DMS153 (cell line): ENCODE measurements at regions not wholly inside any gene's neighbourhood (a gene's known extent, or its start where the extent isn't known, plus 50 kb on each side); places are given as distances from the start of the nearest gene placed in this dataset.

Experiments used
- DNase-seq: peaks from one replicate; lab custom pipeline; 2025; lab: John Stamatoyannopoulos, UW

DNA sequence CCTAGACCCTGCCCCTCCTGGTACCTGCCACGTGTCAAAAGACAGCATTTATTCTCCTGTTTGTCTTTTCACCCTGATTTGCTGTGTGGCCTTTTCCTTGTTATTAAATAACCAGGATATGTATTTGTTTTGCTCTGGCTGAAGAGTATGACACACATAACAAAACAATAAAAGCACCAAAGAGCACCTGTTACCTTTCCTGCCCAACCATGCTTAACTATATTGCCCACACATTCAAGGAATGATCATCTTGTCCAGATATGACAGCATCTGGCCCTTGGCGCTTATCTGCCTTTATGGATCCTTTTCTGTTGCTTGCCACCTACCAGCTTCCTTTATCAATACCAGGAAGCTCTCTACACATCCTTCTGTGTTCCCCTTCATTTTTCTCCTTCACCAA lies 357.7 kb downstream of the FGFR2 start:
- peak; percentile 39 for DNase-seq

DNA sequence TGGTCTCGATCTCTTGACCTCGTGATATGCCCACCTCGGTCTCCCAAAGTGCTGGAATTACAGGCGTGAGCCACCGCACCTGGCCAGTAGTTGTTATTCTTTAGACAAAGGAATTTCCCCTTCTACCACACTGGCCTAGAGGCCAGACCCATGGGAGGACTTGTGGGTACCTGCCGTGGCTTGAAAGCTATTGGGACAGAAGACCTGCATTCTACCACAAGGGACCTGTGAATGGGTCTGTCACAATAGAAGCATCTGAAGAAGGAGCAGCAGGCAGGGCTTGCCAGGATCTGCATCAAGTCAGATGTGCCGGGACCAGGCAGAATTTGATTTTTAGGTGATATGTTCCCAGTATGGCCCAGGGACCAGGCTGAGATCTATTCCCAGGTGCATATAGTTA lies 356.9 kb downstream of the FGFR2 start:
- DNase-seq = no peak

DNA sequence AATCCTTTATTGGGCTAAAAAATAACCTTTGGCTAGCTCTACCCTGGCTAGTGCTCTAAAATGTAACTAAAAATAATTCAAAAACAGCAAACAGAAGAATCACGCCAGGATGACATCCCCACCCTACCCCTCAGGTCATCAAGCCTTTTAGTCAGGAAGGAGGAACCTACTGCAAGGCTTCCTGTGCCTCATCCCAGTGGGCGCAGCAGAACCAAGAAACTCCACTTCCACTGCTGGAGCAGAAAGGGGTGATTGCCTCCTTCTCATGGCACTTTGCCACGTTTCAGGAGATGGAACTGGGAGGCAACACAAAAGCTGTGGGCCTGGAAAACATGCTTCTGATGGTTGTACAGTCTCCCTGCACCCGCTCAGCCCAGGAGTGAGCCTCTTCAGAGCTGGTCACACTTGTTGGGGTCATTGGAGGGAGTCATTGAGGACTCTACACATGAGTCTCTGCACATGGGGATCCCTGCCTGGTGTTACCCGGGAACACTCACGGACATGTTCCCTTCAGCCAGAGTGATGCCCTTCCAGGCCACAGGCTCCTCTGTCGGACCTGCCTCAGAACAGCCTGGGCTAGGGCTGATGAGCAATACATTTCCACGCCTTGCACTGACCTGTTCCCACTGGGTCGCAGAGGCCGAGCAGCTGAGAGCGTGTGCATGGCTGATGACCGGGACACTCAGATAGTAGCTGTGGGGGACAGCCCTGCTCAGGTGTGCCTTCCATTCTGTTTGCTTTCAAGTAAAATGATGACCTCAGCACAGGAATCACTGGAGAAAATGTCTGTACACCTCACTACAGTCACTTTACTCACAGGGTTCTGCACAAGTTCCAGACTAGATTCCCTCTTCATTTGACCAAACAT lies 355.3 kb downstream of the FGFR2 start:
- no peak for DNase-seq

DNA sequence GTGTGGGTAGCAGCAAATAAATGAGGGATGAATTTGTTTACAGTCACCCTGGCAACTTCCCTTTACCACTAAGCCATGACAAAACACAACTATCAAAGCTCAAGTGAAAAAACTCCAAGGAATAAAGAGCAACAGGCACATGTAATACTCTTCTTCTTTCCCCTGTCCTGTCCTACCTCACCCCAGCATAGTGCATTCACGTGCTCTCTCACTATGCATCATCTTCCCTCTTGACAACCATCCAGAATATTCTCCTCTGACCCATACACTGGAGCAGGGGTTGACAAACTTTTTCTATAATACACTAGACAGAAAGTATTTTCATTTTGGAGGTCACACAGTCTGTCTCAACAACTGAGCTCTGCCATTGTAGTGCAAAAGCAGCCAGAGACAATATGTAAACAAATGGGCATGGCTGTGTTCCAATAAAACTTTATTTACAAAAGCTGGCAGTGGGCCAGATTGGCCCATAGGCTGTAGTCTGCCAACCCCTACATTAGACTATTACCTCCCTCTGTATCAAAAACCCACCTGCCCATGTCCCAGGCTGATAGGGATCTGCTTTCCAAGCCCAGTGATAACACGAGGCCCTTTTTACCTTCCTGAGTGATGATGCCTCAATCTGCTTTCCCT lies 354.5 kb downstream of the FGFR2 start:
- peak; percentile 3 for DNase-seq

DNA sequence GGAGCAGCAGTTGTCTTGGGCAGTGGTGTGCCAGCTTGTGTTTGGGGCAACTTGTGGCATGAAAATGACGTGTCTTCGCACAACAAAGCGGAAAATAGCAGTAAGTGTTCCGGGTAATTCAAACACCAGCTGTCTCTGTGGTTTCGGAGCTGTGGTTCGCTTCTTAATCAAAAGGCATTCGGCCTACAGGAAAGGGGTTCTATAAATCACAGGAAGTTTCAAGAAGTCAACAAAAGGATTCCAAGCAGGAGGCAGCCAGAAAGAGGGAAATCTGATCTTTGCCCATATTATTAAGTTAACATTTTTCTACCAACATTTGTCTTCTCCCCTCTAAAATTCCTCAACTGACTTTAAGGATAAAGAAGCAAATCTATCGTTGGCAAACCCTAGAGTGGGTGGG lies 353.4 kb downstream of the FGFR2 start:
- DNase-seq = peak; percentile 13

DNA sequence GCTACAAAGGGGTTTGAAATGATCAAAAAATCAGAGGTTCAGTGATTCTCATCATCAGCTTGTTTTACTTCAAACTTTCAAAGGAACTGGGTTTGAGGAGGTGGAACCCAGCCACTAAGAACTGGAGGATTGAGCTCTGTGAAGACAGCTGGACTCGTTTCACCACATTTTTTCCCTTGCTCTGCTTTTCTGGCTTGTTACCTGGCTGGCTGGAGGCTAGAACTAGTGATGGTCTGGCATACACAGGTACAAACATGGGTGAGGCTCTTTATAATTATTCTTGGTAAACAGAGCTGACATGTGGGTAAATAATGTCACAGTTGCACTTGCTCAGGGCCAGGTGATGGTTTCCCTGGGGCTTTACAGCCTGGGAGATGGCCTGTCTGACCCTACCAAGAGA lies 352.5 kb downstream of the FGFR2 start:
- DNase-seq = peak; percentile 86

DNA sequence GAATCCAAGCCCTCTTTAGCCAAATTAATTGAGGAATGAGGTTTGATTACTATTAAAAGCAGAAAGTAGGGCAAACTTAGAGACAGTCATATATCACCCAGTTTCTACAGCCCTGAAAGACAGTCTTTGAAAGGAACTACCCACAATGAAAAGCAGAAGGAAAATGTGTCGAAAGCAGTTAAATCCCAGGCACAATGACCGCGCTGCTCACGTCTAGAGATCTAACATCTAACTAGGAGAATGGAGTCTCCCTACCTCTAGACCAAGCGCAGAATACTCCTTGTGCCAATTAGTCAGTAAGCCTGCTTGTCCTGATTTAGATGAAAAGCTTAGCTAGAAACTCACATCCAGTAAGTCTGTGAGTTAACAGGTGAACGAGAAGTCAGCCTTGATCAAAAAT lies 350.0 kb downstream of the FGFR2 start:
- no peak for DNase-seq

DNA sequence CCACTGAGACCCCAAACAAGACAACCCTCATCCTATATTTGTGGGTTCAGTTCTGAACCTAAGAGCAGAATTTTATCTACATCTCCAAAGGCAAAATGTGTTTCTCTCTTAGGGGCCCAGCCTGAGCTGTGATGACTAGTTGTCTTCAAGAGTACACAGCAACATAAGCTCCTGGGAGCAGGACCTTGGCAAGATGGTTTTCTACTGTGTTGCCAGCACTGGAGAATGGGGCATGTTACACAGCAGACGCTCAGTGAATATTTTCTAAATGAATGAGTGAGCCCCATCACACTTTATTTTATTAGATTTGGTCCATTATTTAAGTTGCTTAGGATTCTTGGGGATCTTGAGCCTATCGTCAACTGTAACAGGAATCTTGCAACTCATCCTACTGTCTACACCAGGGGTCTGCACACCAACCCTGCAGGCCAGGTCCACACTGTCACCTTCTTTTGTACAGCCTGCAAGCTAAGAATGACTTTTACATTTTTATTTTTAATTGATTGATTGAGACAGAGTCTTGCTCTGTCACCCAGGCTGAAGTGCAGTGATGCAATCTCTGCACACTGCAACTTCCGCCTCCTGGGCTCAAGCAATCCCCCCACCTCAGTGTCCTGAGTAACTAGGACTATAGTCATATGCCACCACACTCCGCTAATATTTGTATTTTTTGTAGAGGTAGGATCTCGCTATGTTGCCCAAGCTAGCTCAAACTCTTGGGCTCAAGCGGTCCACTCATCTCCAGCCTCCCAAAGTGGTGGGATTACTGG lies 347.1 kb downstream of the FGFR2 start:
- DNase-seq = no peak

DNA sequence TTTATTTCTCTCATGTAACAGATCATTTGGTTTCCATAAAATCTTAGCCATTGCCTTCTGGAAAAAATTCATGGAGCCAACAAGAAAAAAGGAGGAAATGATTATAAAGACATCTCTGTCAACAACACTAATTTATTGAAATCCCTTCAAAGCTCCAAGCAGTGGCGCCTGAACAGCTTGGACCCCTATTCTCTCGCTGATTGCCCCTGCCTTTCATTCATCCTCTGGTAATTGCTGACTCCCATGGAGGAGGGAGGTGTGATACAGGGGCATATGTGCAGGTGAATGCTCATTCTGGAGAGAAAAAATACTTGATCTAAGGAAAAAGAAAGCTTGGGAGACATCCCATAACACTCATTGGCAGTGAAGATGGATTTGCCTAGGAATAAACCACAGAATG lies 345.5 kb downstream of the FGFR2 start:
- no peak for DNase-seq

DNA sequence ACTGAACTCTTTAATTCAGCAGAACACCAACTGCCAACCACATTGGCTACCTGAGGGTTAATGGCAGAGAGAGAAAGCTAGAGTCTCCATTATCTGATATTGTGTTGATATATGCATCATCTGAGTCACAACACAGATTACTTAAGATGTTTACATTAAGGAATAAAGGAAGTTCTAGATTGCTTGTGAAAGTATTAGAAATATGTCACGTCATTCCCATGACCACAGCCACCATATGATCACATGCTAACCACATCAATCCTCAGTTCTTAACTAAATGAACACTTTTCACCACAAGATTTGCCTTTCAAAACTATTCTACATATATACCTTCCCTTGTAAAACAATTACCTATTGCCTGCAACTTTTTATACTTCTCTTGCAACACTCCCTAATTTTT lies 337.9 kb downstream of the FGFR2 start:
- DNase-seq = no peak

DNA sequence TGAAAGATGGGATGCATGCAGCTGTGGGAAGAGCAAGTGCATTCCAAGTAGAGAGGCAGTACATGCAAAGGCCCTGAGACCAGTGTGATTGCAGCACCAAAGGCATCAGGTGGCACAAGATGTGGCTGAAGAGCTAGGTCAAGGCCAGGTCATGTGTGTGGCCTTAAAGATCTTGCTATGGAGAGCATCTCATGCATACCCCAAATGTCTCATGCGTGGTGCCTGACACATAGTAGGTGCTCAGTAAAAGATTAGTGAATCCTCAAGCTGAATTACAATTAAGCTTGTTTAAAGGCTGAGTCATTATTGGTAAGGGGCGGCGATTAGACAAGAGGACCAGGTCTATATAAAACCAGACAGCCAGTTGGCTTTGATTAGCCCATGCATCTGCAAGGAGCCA lies 336.6 kb downstream of the FGFR2 start:
- no peak for DNase-seq

DNA sequence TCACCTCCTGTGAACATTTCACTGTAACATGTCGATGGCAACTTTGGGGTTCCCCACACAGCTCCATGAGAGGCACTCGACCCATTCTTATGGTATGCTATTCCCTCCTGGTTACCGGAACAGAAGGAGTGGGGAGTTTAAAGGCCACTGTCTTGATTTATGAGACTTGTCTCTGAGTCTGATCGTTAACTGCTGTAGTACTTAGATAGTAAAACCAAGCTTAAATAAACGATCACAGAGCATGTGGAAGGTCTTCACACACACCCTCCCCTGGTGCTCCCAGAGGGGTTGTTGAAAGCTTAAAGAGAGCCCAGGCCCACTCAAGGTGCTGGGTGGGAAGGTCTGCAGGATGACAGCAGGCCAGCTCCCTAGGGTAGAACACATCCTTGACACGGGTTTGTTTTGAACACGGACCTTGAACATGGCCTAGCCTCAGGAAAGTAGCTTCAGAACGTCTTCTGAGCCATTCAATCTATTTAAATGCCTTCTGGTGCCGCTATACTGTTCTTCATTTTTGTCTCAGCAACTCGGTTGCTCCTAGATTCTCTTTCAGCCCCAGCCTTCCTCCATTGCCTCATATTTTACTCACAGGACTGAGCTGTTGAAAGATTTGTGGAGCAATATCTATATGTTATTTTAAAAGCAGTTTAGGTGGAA lies 335.3 kb downstream of the FGFR2 start:
- DNase-seq = no peak

DNA sequence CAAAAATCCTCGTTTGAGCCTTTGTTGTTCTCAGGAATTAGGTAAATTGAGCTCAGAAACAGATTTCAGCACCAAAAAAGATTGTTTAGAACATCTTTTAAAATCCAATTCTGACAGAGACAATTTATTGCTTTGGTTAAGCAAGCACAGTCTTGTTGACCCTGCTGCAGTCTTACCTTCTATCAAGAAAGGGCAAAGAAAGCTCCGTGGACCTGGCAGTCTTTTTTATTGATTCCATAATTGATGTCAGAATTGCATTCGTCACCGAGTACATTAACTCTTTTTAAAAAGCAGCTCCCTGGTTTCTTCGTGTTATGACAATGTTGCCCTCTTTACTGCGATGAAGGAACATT lies 334.8 kb downstream of the FGFR2 start:
- DNase-seq = no peak

DNA sequence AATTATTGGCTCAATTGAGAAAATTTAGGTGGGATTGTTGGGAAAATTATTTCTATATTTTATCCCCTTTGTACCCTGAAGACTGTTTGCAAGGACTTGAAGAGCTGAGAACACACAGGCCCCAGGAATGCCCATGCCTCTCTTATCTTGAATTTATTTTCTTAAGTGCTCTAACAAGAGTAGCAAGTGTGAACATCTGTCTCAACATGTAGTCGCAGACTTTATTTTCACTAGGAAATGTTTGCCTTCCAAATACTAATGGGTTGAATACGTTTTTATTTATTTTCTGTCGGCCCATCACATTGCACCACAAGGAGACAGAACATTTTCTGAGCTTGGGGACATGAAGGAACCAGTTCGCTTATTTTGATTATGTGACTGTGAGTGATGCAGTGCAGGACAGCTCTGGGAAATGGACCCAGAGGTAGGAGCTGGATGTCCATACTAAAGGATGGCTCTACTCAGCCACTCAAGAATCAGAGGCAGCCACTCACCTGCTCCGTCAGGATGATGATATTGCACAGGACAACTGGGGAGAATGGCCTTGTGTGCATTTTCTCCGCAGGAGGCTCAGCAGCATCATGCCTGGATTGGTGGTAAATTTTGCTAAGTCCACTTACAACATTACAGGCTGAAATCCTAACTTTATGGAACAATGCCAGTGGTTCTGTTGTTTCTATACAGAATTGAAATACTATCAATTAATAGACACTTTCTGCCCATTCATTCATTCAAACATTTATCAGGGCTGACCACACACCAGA lies 332.7 kb downstream of the FGFR2 start:
- no peak for DNase-seq

DNA sequence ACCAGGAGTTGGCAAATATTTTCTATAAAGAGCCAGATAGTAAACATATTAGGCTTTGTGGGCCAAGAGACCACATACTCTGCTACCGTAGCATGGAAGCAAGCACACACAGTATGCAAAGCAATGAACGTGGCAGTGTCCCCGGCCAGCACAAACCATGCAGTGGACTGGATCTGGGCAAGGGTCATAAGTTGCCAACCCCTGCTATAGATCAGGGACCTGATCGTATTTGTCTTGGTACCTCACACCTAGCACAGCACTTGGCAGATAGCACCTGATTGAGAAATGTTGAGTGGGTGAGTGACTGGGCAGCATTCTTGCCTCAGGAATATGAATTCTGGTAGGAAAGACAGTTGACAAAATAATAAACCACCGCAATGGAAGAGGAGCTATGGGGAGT lies 331.9 kb downstream of the FGFR2 start:
- DNase-seq = no peak

DNA sequence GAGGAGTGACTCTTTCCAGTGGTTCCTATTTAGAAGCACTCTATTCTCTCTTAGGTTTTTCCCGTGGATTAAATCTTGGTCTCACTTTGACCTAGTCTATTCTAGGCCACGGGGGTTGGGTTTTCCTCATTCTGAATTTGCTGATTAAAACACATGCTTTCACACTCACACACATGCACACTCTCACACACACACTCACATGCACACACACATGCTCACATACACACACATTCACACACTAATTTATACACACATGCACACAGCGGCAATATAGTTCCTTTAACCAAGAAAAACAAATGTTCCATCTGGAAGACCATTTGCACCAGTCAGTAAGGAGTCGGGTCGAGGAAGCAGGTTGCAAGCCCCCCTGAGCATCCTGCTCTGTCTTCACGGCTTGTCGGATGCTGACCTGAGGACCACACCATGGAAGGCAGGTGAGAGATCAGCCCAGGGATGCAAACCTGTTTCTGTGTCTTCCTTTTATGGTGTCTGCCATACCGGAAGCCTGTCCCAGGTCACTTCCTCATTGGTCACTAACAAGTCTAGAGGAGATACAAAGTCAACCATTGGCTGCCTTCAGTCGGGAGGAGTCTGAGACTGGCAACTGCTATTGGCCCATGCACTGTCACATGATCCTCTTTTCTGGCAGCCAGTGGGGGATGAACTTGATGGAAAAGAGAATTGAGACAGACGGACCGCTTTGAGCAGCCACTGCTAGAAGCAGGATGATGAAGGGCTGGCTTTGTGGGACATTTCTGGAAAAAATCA lies 330.8 kb downstream of the FGFR2 start:
- DNase-seq = no peak

DNA sequence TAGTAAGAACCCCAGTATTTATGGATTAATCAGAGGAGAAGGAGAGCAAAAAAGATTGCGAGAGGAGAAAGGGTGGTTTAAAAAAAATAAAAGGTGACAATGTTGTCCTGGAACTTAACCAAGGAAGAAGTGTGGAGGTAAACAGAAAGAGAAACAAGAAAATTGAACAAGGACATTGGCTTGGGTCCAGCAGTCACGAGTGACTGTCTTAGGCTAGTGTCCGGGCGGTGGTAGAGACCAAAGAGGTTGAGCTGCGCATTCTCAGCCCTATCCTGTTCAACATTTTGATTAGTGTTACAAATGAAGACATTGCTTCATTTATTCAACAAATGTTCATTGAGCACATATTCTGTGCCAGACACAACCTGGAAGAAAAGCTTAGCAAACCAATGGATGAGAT lies 329.9 kb downstream of the FGFR2 start:
- no peak for DNase-seq

DNA sequence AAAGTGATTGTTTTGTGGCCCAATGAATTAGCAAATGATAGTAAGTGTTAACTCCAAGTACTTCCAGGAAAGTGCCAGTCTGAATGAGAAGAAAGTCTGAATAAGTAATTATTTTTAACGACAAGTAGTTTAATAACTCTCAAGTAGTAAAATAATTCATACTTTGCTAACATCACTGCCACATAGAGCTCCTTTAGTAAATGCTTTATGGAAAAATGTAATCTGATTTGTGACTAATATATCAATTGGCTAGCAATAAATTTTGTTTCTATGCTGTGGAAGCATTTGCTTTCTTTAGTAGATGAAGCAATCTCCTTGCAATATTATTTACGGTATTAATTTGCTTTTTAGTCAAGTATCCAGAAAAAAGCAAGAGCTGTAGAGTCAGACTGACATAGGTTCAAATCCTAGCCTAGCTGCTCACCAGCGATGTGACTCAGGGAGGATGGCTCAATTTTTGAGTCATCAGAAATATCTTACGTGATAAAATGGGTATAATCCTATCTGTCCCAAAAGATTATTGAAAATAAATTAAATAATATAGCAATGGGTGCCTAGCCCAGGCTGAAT lies 329.3 kb downstream of the FGFR2 start:
- no peak for DNase-seq

DNA sequence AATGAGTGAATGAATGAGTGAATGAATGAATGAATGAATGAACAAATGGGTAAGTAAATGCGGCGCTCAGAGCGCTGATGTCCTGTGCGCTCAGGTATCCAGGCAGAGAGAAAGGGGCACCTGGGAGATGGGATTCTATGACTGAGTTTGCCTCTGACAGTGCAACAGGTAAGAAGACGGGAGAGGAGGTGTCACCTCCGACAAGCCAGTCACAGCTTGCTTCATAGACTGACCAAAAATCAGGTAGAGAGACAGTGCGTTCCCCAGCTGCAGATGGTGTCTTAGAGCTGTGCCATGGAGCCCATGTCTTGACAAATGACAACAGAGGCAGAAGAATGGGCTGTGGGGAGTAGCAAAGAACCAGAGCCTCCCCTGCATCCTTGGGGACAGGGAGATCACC lies 327.3 kb downstream of the FGFR2 start:
- DNase-seq = no peak

DNA sequence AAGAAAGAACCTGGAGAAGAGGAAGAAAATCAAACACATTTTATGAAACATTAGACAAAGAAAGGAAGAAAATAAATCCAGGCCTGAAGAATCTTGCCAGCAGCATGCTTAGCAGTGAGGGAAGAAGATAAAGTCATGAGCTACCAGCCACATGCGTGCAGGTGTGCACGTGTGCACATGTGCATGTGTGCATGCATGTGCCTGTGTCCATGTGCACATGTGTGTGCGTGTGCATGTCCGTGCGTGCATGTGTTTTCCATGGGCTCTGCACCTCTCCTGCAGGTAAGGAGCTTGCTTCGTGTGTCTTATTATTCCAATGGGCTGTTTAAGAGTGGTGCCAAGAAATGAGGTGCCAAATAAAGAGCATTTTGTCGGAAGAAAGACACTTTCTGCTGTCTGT lies 322.2 kb downstream of the FGFR2 start:
- DNase-seq = no peak

DNA sequence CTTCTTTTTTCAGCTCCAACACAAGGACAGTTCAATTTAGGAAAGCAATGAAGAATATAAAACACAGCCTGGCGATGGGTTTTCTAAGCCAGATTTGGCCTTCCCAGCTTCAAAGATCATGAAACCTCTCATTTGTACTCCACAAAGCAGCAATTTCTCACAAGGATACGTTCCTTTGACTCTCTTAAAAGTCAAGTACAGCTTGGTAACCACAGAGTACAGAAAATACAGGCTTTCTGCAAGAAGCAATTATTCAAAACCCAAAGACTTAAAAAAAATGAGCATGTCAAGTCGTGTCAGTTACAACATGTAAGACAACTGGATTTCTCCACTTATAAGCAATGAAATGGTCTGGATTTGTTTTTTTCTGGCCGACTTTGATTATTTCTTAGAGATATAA lies 321.4 kb downstream of the FGFR2 start:
- DNase-seq = no peak
